ENCODE measurements at regions not wholly inside any gene's neighbourhood (a gene's known extent, or its start where the extent isn't known, plus 50 kb on each side); places are given as distances from the start of the nearest gene placed in this dataset.

DNA sequence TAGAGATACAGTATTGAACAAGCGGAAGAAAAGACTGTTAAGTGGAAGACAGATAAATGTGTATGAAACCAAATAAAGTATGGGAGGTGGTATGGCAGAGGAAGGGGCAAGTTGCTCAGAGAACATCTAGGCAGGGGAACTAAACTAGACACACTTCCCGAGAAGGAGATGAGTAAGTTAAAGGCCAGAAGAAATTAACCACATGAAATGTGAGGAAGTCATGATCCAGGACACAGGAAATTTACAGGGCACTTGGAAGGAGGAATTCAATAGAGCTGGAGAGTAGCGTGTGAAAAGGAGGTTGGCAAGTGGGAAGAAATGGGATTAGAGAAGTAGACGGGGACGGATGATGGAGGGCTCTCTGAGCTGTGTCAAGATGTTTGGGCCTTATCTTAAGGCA, 208.8 kb downstream of the COG6 start:
- Histone ChIP-seq H3K9ac (ENCODE audit: low read length) (no peak overlapping the region), H3K36me3 (ENCODE audit: insufficient read depth, low read length) (no peaks in the 10 kb centered on the region), H3K79me2 (ENCODE audit: insufficient read depth, low read length) (no peaks in the 10 kb centered on the region), H4K20me1 (ENCODE audit: insufficient read depth, low read length) (no peaks in the 10 kb centered on the region), H3K4me3 (ENCODE audit: low read depth, low read length, poor library complexity, severe bottlenecking) (no peak overlapping the region), H3K4me1 (ENCODE audit: insufficient read depth, low read length, severe bottlenecking) (no peaks in the 10 kb centered on the region), H3K9me2 (ENCODE audit: low read depth, low read length) (no peaks in the 10 kb centered on the region), H3F3A (ENCODE audit: insufficient read depth, low read length) (no peaks in the 10 kb centered on the region), H2AFZ (ENCODE audit: low read length) (no peak overlapping the region), H3K9me3 (ENCODE audit: low read length) (no peaks in the 10 kb centered on the region), H3K27me3 (ENCODE audit: insufficient read depth, low read length) (no peaks in the 10 kb centered on the region), H3K27ac (ENCODE audit: low read depth, low read length, poor library complexity, severe bottlenecking) (no peak overlapping the region), H3K4me2 (ENCODE audit: low read length) (no peak overlapping the region)
- TF ChIP-seq EZH2 (IDR thresholded peaks at IDR 0.05; ENCODE audit: borderline replicate concordance, low read length) = no peak
- TF ChIP-seq, protein P1, sequence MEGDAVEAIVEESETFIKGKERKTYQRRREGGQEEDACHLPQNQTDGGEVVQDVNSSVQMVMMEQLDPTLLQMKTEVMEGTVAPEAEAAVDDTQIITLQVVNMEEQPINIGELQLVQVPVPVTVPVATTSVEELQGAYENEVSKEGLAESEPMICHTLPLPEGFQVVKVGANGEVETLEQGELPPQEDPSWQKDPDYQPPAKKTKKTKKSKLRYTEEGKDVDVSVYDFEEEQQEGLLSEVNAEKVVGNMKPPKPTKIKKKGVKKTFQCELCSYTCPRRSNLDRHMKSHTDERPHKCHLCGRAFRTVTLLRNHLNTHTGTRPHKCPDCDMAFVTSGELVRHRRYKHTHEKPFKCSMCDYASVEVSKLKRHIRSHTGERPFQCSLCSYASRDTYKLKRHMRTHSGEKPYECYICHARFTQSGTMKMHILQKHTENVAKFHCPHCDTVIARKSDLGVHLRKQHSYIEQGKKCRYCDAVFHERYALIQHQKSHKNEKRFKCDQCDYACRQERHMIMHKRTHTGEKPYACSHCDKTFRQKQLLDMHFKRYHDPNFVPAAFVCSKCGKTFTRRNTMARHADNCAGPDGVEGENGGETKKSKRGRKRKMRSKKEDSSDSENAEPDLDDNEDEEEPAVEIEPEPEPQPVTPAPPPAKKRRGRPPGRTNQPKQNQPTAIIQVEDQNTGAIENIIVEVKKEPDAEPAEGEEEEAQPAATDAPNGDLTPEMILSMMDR (IDR thresholded peaks at IDR 0.05; ENCODE audit: low read length) = no peak

DNA sequence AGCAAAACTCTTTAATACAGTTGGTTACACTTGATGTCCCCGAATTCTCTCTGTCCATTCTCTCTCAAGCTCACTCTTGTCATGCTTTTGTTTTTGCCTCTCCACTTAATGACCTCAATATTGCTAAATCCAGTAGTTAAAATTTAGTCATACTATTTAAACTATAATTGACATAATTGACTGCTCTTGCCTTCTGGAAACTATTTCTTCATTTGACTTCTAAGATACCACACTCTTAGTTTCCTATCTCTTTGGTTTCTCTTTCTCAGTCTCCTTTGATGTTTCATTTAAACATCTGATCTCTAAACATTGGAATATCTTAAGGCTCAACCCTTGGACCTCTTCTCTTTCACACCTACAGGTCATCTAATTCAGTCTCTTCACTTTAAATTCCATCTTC, 211.3 kb downstream of the COG6 start:
- Histone ChIP-seq H3K9ac (ENCODE audit: low read length) (no peak overlapping the region), H2AFZ (ENCODE audit: low read length) (no peak overlapping the region), H3K4me3 (ENCODE audit: low read depth, low read length, poor library complexity, severe bottlenecking) (no peak overlapping the region)

DNA sequence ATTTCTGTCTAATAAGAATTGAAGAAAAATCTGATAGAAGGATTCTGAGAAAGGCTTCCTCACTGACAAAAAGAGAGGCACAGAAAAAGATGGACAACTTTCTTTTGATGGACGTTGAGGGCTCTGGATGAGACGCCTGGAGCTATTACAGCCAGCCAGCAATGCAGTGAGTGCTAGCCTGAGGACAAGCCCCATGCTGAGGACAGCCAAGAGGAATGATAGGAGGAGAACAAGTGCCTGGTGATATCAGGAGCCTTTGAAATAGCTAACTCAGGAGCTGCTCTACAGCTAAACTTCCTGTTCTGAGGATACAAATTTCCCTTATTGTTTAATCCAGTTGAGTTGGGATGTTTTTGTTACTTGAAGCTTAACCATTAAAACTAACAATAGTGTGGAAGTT, 212.3 kb downstream of the COG6 start:
- no peak overlapping the region for H3K4me3 ChIP-seq (ENCODE audit: low read depth, low read length, poor library complexity, severe bottlenecking)
- H3K27ac ChIP-seq (ENCODE audit: low read depth, low read length, poor library complexity, severe bottlenecking) = no peak overlapping the region
- no peaks in the 10 kb centered on the region for H3K27me3 ChIP-seq (ENCODE audit: insufficient read depth, low read length)
- H3K4me1 ChIP-seq (ENCODE audit: insufficient read depth, low read length, severe bottlenecking) = no peaks in the 10 kb centered on the region
- no peaks in the 10 kb centered on the region for H3K79me2 ChIP-seq (ENCODE audit: insufficient read depth, low read length)
- TF ChIP-seq, protein P1 (IDR thresholded peaks at IDR 0.05; ENCODE audit: low read length) = no peak
- no peak for TF ChIP-seq EZH2 (IDR thresholded peaks at IDR 0.05; ENCODE audit: borderline replicate concordance, low read length)
- H3K4me2 ChIP-seq (ENCODE audit: low read length) = no peak overlapping the region
- H4K20me1 ChIP-seq (ENCODE audit: insufficient read depth, low read length) = no peaks in the 10 kb centered on the region
- no peak overlapping the region for H3K9ac ChIP-seq (ENCODE audit: low read length)
- H3F3A ChIP-seq (ENCODE audit: insufficient read depth, low read length) = no peaks in the 10 kb centered on the region; the same call in 1 of the 2 replicates
- no peaks in the 10 kb centered on the region for H3K36me3 ChIP-seq (ENCODE audit: insufficient read depth, low read length)
- no peaks in the 10 kb centered on the region for H3K9me3 ChIP-seq (ENCODE audit: low read length)
- H3K9me2 ChIP-seq (ENCODE audit: low read depth, low read length) = no peaks in the 10 kb centered on the region
- no peak overlapping the region for H2AFZ ChIP-seq (ENCODE audit: low read length)

More for the DNA sequence above, 211.3 kb downstream of the COG6 start:
- Histone ChIP-seq H3K79me2 (ENCODE audit: insufficient read depth, low read length) (no peaks in the 10 kb centered on the region), H3F3A (ENCODE audit: insufficient read depth, low read length) (no peaks in the 10 kb centered on the region; the same call in 1 of the 2 replicates), H3K4me2 (ENCODE audit: low read length) (no peak overlapping the region), H3K4me1 (ENCODE audit: insufficient read depth, low read length, severe bottlenecking) (no peaks in the 10 kb centered on the region), H3K27me3 (ENCODE audit: insufficient read depth, low read length) (no peaks in the 10 kb centered on the region), H3K9me3 (ENCODE audit: low read length) (no peaks in the 10 kb centered on the region), H3K27ac (ENCODE audit: low read depth, low read length, poor library complexity, severe bottlenecking) (no peak overlapping the region), H3K36me3 (ENCODE audit: insufficient read depth, low read length) (no peaks in the 10 kb centered on the region), H4K20me1 (ENCODE audit: insufficient read depth, low read length) (no peaks in the 10 kb centered on the region), H3K9me2 (ENCODE audit: low read depth, low read length) (no peaks in the 10 kb centered on the region)
- TF ChIP-seq, protein P1 (IDR thresholded peaks at IDR 0.05; ENCODE audit: low read length) = no peak
